GM19351 (cell line): ENCODE measurements at regions not wholly inside any gene's neighbourhood (a gene's known extent, or its start where the extent isn't known, plus 50 kb on each side); places are given as distances from the start of the nearest gene placed in this dataset.

Source experiments
- ATAC-seq: cut with Tn5 transposase; IDR thresholded peaks from one replicate; pipeline ENCODE4 v1.9.1; 2021; ENCODE audit warnings: mild to moderate bottlenecking, moderate library complexity; ENCODE audit not compliant: unreplicated experiment

DNA sequence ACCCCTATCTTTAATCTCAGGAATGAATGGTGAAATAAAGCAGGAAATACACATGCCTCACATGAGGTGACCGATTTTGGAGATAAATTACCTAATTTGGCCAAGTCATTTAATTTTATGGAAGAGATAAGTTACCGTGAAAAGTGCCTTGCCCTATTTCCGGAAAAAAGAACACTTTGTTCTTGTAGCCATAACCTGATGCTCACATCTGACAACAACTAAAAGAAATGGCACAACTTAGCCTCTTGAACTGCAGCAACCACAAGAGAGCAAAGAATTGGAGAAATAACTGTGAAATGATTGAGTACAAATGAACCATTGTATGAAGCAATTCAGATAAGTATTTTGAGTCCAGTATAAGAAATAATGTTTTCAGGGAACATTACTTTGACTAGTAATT, 628.1 kb upstream of the TYRP1 start:
- no peak for ATAC-seq

DNA sequence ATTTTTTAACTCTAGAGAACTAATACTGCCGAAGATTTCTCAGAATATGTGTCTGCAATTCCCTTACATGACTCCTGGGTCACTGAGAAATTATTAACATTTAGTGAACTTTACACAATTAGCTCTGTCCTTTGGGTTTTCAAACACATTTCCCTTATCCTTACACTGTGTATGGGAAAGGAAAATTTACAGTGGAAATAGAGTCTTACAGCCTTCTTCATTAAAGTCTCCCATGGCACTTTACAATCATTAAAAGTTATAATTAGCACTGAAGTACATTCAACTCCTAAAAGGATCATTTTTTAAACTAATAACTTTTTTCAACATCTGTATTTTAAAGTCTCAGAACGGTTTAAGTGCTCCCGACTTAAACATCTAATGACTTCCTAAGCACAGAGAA, 627.5 kb upstream of the TYRP1 start:
- ATAC-seq, result no peak

DNA sequence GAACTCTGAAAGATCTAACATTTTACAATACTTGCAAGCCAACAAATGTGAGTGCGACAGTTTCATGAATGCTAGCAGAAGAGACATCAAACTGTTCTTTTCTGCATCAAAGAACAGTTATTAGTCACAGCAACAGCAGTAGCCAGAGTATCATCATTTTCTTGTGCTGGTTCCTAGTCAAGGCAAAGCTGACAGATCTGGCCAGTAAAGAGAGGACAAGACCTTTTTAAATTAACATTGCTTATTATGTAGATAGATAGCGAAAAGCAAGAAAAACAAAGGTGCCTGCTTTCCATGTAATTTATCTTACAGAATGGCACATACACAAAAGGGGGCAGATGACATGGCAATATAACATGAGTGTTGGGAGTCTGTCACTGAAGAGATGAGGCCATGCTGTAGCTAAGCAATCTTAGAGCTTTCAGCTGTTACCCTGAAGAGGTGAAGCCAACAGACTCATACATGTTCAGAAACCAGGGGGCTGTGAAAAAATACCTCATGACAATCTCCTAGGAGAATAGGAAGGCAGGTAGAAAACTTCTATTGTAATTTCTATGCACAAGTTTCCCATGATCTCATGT, 626.6 kb upstream of the TYRP1 start:
- no peak for ATAC-seq

DNA sequence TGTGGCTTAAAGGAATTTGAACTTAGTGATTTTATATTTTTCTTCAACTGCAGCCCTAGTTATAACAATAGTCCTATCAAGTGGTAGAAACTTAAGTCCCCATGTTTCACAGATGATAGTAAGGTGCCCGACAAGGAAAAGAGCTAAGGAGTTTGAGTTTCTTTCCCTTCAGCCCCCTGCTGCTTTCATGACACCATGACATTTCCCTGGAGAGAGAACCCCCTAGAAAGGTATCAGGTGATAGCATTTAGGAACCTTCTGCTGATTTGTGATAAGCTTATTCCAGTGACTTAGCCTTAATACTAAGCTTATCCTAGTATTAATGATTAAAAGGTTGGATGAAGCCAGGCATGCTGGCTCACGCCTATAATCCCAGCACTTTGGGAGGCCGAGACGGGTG, 623.8 kb upstream of the TYRP1 start:
- ATAC-seq, result no peak

DNA sequence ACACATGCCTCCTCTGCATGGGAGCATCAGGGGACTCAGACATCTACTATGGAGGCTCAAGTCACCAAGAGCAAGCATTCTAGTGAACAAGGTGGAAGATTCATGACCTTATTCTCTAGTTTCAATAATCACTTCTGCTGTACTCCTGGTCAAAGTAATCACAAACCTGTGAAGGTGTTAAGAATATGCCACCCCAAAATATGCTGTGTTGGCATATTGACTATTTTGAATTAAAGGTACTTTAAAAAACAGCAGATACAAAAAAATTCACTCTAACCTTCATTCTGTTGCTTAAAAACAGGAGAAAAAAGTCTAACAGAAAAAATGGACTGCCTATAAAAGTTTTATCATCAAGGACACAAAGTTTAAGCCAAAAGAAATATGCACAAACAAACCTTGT, 607.8 kb upstream of the TYRP1 start:
- no peak for ATAC-seq

DNA sequence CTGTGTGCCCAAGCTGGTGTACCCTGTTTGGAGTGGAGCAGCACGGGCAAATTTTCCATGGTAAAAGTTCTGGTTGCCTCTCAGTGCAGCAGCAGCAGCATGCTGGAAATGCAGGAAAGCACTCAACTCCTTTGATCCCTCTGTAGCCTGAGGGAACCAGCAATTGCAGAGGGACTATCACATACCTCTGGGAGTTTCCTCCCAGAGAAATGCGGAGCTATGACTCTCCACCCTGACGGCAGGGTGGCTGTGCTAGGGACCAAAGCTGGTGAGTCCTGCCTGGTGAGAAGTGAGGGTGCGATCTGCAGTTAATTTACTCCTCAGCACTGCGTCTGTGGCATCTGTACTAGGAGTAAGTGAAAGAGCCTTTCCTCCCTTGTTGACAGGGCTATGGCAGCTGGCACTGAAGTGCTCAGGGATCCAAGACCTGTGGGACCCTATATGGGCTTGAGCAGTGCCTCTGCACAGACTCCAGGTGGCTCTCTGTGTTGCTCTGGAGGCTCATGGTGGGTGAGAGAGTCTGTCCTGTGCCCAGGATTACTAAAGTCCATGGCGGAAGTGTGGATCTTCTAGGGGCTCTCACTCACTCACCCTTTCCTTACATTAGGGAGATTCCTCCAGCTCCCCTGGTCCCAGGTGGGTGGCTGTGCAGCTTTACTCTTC, 601.2 kb upstream of the TYRP1 start:
- ATAC-seq, result no peak

DNA sequence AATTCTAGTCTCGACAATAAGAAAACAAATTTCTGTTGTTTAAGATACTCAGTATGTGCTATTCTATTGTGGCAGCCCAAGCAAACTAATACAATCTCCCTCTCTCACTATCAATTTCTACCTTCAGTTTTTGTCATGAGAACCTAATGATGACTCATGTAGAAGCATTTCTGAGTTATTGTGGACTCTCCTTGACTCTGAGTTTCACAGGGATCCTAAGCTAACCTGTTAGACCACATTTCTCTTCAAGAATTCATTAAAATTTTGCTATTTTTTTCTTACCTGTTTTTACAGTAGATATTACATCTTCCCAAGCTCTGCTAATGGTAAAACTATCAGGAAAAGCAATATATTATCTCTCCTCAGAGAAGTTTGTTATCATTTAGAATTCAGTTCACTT, 599.1 kb upstream of the TYRP1 start:
- no peak for ATAC-seq

DNA sequence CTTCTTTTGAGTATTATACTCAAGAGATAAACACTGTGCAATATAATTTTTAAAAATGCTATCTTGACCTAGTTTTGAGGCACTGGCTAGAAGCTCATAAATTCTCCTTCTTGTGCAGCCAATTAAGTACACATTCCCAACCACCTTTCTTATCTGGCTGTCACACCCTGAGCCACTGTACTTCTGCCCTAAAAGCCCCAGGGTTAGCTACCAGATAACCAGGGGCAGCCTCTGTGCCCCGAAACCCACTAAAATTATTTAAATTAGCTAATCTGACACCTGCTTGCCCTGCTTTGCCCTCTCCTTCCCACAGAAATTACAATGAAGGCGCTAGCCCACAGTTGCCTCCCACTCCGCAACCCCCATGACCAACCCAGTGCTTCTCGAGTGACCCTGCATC, 597.3 kb upstream of the TYRP1 start:
- no peak for ATAC-seq

DNA sequence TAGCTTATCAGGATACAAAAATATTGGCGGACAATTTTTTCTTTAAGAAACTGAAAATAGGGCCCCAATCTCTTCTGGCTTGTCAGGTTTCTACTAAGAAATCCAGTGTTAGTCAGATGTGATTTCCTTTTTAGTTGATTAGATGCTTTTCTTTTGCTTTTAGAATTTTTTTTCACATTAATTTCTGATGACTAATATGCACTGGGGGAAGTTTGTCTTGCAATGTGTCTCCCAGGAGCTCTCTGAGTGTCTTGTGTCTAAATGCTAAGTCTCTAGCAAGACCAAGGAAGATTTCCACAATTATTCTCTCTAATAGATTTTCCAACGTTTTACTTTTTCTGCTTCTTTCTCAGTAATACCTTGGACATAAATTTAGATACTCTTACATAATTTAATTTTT, 559.8 kb upstream of the TYRP1 start:
- ATAC-seq, result no peak

DNA sequence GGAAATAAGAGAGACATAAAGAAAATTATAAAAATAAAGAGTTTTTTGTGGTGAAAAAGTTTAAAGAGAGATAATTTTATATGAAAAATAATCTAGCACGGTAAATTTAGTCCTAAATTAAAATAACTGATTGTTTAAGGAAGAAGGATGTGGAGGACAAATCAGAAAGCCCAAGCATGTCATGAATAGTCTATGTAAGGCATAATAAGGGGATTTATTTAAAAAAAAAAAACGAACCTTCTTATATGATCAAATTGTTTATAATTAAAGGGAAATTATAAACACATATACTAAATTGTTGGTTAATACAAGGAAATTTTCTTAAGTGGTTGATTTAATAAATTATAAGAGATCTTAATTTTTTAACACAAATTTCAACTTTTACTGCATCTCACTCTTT, 551.8 kb upstream of the TYRP1 start:
- ATAC-seq, result no peak

DNA sequence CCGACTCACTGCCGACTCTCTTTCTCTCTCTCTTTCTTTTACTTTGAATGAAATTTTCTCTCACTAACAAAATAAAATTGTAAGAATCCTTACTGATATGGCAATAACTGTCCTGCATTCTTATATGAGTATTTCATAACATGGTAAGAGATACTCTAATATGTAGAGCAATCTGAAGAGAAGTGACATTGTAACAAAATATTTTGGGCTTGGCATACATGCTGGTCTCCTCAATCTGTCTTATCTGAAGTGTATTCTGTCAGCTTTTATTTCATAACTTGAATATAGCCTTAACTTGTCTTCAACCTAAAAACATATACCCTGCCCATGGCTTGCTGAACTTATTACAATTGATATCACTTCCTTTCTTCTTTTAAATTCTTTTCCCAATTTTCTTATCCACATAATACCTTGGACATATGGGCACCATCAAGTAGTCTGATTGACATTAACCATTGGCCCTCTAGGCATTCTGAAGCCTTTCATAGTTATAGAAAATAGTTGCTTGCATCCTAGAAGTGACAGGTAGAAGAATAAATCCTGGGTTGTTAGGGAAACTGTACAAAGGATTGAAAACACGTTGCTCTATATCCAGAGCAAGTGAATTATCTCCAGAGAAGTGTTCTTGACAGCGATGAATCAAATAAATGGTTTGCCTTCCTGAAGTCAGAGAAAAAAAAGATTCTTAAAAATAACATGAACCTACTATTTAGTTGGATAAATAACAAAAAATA, 537.6 kb upstream of the TYRP1 start:
- no peak for ATAC-seq

DNA sequence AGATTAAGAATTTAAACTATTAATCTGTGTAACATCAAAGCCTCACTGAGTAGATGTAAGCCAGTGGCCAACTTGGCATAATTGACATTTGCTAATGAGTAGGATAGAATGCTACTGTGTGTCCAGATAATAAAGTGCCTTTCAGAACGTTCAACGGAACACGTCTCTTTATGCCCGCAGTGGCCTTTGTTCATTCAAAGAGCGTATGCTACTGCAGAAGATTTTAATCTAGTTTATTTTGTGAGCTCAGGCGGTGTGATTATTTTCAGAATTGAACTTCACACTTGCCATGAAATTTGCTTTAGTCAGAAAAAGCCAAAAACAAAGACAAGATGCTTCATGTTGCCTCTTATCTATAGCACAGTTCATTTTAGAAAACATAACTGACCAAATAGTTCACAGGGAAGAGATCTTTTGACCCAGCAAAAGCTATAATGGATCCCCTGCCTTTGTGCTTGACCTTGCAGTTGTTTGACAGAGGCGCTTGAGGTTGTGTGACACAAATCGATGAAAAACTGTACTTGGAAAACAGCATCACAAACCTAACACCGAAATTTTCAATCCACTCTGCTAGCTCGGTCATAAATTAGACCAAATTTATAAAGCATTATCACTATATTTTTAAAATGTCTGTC, 530.9 kb upstream of the TYRP1 start:
- ATAC-seq, result no peak

DNA sequence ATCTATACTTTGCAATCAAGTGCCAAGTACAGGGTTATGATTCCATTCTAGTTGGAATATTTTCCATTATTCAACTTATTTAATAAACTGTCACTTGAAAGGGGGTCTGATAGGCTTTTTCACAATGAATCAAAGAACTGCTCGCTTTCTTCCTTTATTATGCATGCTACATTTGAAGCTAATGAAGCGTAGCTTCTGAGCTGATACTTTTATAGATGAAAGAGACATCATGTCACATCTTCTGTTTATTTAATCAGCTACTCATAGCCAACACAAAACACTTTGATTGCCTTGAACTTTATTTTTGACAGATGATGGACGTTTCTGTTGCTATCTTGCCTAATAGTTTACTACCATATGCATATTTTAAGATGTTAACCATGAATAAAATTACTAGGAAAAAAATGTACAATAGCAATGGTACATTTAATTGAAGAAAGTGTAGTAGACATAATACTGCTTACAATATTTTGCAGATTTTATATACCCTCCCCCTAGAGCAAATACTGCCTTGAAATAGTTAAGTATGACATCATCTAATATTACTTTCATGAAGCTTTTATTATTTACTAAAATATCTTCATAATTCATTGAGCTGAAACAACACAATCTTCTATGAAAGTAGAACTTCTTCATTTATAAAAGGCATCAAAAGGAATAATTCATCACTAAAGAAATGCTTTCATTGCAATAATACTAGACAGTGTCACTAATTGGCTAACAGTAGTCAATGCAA, 529.3 kb upstream of the TYRP1 start:
- ATAC-seq, result no peak

DNA sequence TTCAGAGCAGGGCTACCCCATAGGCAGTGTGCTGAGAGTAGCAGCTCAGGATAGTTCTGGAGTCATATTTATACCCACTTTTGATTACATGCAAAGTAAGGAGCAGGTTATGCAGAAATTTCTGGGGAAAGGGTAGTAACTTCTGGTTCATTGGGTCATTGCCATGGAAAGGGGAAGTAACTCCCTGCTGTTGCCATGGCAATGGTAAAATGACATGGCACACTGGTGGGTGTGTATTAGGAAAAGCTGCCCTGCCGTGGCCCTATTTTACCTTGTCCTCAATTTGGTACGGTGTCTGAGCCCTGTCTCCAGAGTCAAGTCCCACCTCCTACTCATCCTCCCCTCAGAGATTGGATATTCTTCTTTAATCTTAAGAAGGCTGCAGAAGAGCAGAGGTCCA, 526.7 kb upstream of the TYRP1 start:
- ATAC-seq, result no peak

DNA sequence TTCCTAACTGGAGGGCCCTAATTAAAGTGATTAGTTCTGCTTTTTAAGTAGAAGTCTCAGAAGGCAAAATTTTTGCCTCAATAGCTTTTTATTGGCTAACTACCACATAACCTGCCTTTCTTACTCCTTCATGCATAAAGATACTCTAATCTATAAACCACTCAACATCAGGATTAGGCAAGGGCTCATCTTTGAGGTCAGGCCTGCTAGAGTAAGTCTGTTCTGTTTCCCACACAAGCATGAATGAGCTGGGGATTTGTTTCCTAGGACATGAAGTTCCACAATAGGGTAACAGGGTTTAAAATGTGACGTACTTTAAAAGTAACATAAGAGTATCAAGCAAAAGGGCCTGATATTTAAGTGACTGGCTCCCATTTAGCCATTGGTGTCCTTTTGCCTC, 522.7 kb upstream of the TYRP1 start:
- no peak for ATAC-seq

DNA sequence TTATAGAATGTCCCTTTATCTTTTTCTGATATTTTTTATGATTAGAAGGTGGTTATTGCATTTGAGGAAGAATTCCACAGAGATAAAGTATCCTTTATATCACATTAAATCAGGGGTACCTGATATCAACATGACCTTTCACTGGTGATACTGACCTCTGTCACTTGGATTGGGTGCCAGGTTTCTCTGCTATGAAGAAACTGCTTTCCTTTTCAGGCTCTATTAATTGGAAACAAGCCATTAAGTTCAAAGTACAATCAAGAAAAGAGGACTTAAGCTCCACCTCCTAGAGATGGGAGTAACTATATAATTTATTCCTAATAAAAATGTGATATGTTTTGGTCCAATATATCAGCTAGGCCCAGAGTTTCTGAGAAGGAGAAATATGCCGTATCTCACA, 514.6 kb upstream of the TYRP1 start:
- no peak for ATAC-seq

DNA sequence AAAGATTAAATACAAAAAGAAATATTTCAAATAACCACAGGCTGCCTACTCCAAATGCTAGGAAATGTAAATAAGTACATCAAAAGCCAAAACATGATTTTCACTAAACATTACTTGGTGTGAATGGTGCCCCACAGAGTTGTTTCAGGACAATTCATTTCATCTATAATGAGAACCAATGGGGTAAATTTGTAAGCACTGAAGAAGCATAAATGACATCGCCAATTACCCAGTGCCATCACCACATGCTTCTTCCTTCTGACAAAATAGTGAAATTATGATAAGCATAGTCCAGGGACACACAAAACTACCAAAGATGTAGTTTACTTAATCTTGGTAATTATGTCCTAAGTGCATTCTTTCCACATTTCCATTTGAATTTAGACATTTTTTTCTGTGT, 510.4 kb upstream of the TYRP1 start:
- ATAC-seq, result no peak

DNA sequence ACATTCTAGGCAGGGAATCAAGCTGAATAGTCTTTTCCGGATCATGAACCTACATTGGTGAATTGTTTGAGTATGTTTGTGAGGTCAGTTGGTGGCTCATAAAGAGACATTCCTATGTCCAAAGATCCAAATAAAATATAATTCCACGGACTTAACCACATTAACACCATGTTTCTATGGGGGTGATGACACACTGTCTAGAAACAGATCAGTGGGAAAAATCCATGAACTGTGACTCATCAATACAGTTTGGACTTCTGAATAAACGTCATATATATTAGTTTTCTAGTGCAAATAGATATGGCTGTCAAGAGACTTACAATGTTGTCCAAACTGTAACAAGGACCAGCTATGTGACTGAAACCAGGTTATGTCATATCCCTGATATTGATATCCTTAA, 509.9 kb upstream of the TYRP1 start:
- no peak for ATAC-seq

DNA sequence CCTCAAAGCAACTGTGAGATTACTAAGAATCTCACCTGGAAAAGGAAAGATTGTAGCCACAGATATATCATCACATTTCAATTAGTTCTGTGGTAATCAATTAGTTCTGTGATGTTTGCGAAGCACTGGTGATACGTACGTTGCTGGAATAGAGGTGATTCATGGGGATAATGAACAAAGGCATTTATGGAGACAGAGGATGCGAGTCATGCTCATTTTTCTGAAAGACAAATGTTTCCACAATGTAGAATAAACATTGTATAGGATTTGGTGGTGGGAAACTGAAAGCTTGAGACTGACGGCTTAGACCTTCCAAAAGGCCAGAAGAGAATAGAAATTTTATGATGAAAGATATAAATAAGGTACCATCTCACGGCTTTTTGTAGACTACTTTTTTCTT, 507.3 kb upstream of the TYRP1 start:
- no peak for ATAC-seq

DNA sequence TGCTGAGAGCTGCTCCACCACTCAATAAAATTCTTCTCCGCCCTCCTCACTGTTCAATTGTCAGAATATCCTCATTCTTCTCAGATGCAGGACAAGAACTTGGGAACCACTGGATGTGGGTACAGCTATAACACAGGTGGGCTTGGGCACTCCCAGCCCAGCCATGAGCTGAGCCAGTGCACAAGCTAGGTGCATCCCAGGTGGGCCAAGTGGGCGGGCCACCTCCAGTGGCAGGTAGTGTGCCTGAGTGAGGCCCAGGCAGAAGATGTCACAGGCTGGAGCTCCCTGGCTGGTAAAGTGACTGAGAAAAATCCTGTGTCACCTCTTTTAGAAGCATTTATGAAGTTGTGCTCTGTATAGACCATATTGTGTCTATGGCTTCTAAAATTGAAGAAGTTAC, 501.6 kb upstream of the TYRP1 start:
- no peak for ATAC-seq

DNA sequence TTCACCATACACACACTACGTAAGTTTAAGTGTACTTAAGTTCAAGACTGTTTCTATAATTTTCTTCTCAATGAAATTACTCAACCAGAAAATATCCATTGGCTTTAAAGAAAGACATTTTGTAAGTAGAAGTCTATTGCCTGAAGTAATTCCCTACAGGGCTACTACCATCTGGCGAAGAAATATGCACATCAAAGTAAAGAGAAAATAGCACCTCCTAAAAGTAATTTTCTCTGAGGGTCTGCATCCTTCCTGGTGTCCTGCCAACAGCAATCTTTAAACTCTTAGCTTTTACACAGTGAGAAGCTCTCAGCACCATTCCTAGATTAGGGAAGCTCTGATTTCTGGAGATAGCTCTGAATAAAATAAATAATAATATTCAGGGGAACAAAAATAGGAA, 498.5 kb upstream of the TYRP1 start:
- no peak for ATAC-seq
